SK-N-SH (cell line): ENCODE measurements at regions not wholly inside any gene's neighbourhood (a gene's known extent, or its start where the extent isn't known, plus 50 kb on each side); places are given as distances from the start of the nearest gene placed in this dataset.

Experiments
- CTCF ChIA-PET: fragments of 300-600, 350-600 bp; formaldehyde crosslinking; extraction: SDS; loops from one replicate; lab custom pipeline; 2021; lab: Yijun Ruan, JAX
- POLR2A ChIA-PET: fragments of 350-600 bp; sonication (Branson Sonifier 250); formaldehyde crosslinking; extraction: SDS; loops from one replicate; lab custom pipeline; 2020; ENCODE audit warnings: antibody characterized with exemption, inconsistent platforms; lab: Yijun Ruan, JAX
- DNase-seq: peaks from one replicate; pipeline ENCODE4 v3.0.0; 2012
- H2AFZ ChIP-seq: fragments of 200-600 bp; sonication (generic); 2 replicates; pipeline ENCODE4 v1.8.1; 2016; ENCODE audit warnings: antibody characterized with exemption, mild to moderate bottlenecking, low read depth
- H3F3A ChIP-seq: fragments of 200-600 bp; sonication (generic); replicated peaks from 2 replicates; pipeline ENCODE3; 2016; ENCODE audit warnings: antibody characterized with exemption, mild to moderate bottlenecking; ENCODE audit not compliant: insufficient read depth
- H3K27ac ChIP-seq, 2 experiments: fragments of 200-500 bp in 1 of 2; fragments of 200-600 bp in 1 of 2; sonication (Bioruptor generic) in 1 of 2; sonication (generic), shearing (Covaris generic) in 1 of 2; 2 replicates each; pipeline versions ENCODE4 v1.5.1 to v1.6.1; 2014 to 2016; ENCODE audit warnings: low read depth in 2 of 2, inconsistent platforms in 1 of 2, low read length in 1 of 2, mild to moderate bottlenecking in 1 of 2, mixed read lengths in 1 of 2
- H3K27me3 ChIP-seq: fragments of 200-600 bp; sonication (generic), shearing (Covaris generic); 2 replicates; pipeline ENCODE4 v1.6.1; 2016; ENCODE audit warnings: mixed run types; ENCODE audit not compliant: insufficient read depth
- H3K36me3 ChIP-seq, 2 experiments: fragments of 200-500 bp in 1 of 2; fragments of 200-600 bp in 1 of 2; sonication (Bioruptor generic) in 1 of 2; sonication (generic) in 1 of 2; replicated peaks in 1 of 2; 2 replicates each; pipeline versions ENCODE3 to v1.5.1; 2014 to 2016; ENCODE audit warnings: low read length in 1 of 2, mild to moderate bottlenecking in 1 of 2; ENCODE audit not compliant: insufficient read depth in 2 of 2, control insufficient read depth in 1 of 2
- H3K4me1 ChIP-seq, 2 experiments: fragments of 200-500 bp in 1 of 2; fragments of 200-600 bp in 1 of 2; sonication (Bioruptor generic) in 1 of 2; sonication (generic), shearing (Covaris generic) in 1 of 2; 2 replicates each; pipeline versions ENCODE4 v1.5.1 to v1.6.1; 2014 to 2016; ENCODE audit warnings: low read depth in 1 of 2, low read length in 1 of 2, mixed run types in 1 of 2; ENCODE audit not compliant: insufficient read depth in 2 of 2, control insufficient read depth in 1 of 2
- H3K4me2 ChIP-seq: fragments of 200-600 bp; sonication (generic), shearing (Covaris generic); 2 replicates; pipeline ENCODE4 v1.6.1; 2017; ENCODE audit warnings: mixed run types
- H3K4me3 ChIP-seq, 2 experiments: fragments of 200-500 bp in 1 of 2; fragments of 200-600 bp in 1 of 2; sonication (Bioruptor generic) in 1 of 2; sonication (generic), shearing (Covaris generic) in 1 of 2; 2 replicates each; pipeline versions ENCODE4 v1.5.1 to v1.8.1; 2014 to 2016; ENCODE audit warnings: low read depth in 2 of 2, inconsistent platforms in 1 of 2, low read length in 1 of 2, mild to moderate bottlenecking in 1 of 2, mixed read lengths in 1 of 2, moderate library complexity in 1 of 2
- H3K79me2 ChIP-seq: fragments of 200-600 bp; sonication (generic); 2 replicates; pipeline ENCODE4 v1.8.1; 2017; ENCODE audit warnings: mild to moderate bottlenecking; ENCODE audit not compliant: insufficient read depth
- H3K9ac ChIP-seq: fragments of 200-600 bp; sonication (generic); 2 replicates; pipeline ENCODE4 v1.6.1; 2017; ENCODE audit warnings: mixed run types
- H3K9me2 ChIP-seq: fragments of 200-600 bp; sonication (generic); 2 replicates; pipeline ENCODE4 v1.6.1; 2017; ENCODE audit warnings: mixed run types
- H3K9me3 ChIP-seq: fragments of 200-600 bp; sonication (generic); 2 replicates; pipeline ENCODE4 v1.6.1; 2017; ENCODE audit warnings: mixed run types, mild to moderate bottlenecking, moderate library complexity
- H4K20me1 ChIP-seq: fragments of 200-600 bp; sonication (generic); 2 replicates; pipeline ENCODE4 v1.6.1; 2017; ENCODE audit warnings: mild to moderate bottlenecking, mixed run types; ENCODE audit not compliant: insufficient read depth
- FOSL2 ChIP-seq: IDR thresholded peaks from 2 replicates; pipeline ENCODE4 v1.4.0; 2012; ENCODE audit warnings: low read depth, mild to moderate bottlenecking, moderate library complexity, borderline replicate concordance
- FOXJ3 ChIP-seq: sonication (generic); formaldehyde crosslinking; IDR thresholded peaks from 2 replicates; pipeline ENCODE4 v1.5.1; 2020; ENCODE audit warnings: mild to moderate bottlenecking, missing genetic modification reagents
- FOXM1 ChIP-seq: IDR thresholded peaks from 2 replicates; pipeline ENCODE4 v1.4.0; 2012; ENCODE audit warnings: low read depth, mild to moderate bottlenecking
- JUND ChIP-seq: IDR thresholded peaks from 2 replicates; pipeline ENCODE4 v1.4.0; 2012
- MEF2A ChIP-seq: IDR thresholded peaks from 2 replicates; pipeline ENCODE4 v1.4.0; 2012; ENCODE audit warnings: low read depth, borderline replicate concordance
- MXI1 ChIP-seq: IDR thresholded peaks from 2 replicates; pipeline ENCODE4 v1.6.1; 2012; ENCODE audit warnings: mild to moderate bottlenecking, low read depth, low read length, improper control_type of control experiment
- RAD21 ChIP-seq: IDR thresholded peaks from 2 replicates; pipeline ENCODE4 v1.6.1; 2012; ENCODE audit warnings: mild to moderate bottlenecking, low read length
- RFX5 ChIP-seq: IDR thresholded peaks from 2 replicates; pipeline ENCODE4 v1.6.1; 2012; ENCODE audit warnings: mild to moderate bottlenecking, improper control_type of control experiment, low read length
- RXRA ChIP-seq: IDR thresholded peaks from 2 replicates; pipeline ENCODE4 v1.4.0; 2012; ENCODE audit warnings: low read depth, mild to moderate bottlenecking, borderline replicate concordance
- SIN3A ChIP-seq: IDR thresholded peaks from 2 replicates; pipeline ENCODE4 v1.6.1; 2012; ENCODE audit warnings: low read depth, mild to moderate bottlenecking, low read length, moderate library complexity, borderline replicate concordance
- SMC3 ChIP-seq: IDR thresholded peaks from 2 replicates; pipeline ENCODE4 v1.6.1; 2012; ENCODE audit warnings: low read depth, low read length, improper control_type of control experiment
- TCF12 ChIP-seq: IDR thresholded peaks from 2 replicates; pipeline ENCODE4 v1.4.0; 2012
- USF2 ChIP-seq: fragments of 150-350 bp; IDR thresholded peaks from 2 replicates; pipeline ENCODE4 v1.6.1; 2017; ENCODE audit warnings: antibody characterized with exemption, low read length, low read depth, borderline replicate concordance
- YY1 ChIP-seq: IDR thresholded peaks from 2 replicates; pipeline ENCODE4 v1.4.0; 2012; ENCODE audit warnings: low read depth, mild to moderate bottlenecking
- WGBS: methylation state at CpG from one replicate; pipeline ENCODE4 v1.1.6; 2017; ENCODE audit warnings: low lambda C conversion rate; 5-methylcytosine and 5-hydroxymethylcytosine counted together
- TF ChIP-seq, protein P1 (sequence below): IDR thresholded peaks from 2 replicates; pipeline ENCODE4 v1.4.0; 2012; ENCODE audit warnings: low read depth, borderline replicate concordance
- TF ChIP-seq, protein P2 (sequence below): IDR thresholded peaks from 2 replicates; pipeline ENCODE4 v1.4.0; 2012; ENCODE audit warnings: low read depth
- TF ChIP-seq, protein P3 (sequence below): IDR thresholded peaks from 2 replicates; pipeline ENCODE4 v1.6.1; 2012; ENCODE audit warnings: mild to moderate bottlenecking, low read depth, low read length, moderate library complexity
- TF ChIP-seq, protein P4 (sequence below): fragments of 200-600 bp; sonication (generic); IDR thresholded peaks from 2 replicates; pipeline ENCODE4 v1.6.1; 2017; ENCODE audit warnings: antibody characterized with exemption, mild to moderate bottlenecking, moderate library complexity

GRCh38 chr11:71091506-71092265 lies 160.7 kb downstream of the SHANK2 start:
- DNase-seq = no peak
- Histone ChIP-seq H3K4me1 (peaks cover 0 to under 1% of the 10 kb centered on the region in 2 experiments; a peak in 1 of 4 replicates), H2AFZ (no peak overlapping the region), H3K36me3 (no peaks in the 10 kb centered on the region), H3K4me2 (no peak overlapping the region), H3K27me3 (no peaks in the 10 kb centered on the region), H3K9me2 (no peaks in the 10 kb centered on the region), H3K9me3 (no peaks in the 10 kb centered on the region), H3F3A (no peaks in the 10 kb centered on the region), H3K4me3 (no peak overlapping the region), H3K27ac (no peak overlapping the region), H3K9ac (no peak overlapping the region), H4K20me1 (no peaks in the 10 kb centered on the region), H3K79me2 (no peaks in the 10 kb centered on the region)
- 36% methylated on average over 11 of the region's 11 CpGs for WGBS
- no peak for TF ChIP-seq TCF12
- TF ChIP-seq, protein P1, sequence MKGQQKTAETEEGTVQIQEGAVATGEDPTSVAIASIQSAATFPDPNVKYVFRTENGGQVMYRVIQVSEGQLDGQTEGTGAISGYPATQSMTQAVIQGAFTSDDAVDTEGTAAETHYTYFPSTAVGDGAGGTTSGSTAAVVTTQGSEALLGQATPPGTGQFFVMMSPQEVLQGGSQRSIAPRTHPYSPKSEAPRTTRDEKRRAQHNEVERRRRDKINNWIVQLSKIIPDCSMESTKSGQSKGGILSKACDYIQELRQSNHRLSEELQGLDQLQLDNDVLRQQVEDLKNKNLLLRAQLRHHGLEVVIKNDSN = no peak
- TF ChIP-seq RXRA = no peak
- TF ChIP-seq USF2 = no peak
- TF ChIP-seq RFX5 = no peak
- TF ChIP-seq SIN3A = no peak
- TF ChIP-seq, protein P2, sequence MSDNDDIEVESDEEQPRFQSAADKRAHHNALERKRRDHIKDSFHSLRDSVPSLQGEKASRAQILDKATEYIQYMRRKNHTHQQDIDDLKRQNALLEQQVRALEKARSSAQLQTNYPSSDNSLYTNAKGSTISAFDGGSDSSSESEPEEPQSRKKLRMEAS = no peak
- TF ChIP-seq, protein P3, sequence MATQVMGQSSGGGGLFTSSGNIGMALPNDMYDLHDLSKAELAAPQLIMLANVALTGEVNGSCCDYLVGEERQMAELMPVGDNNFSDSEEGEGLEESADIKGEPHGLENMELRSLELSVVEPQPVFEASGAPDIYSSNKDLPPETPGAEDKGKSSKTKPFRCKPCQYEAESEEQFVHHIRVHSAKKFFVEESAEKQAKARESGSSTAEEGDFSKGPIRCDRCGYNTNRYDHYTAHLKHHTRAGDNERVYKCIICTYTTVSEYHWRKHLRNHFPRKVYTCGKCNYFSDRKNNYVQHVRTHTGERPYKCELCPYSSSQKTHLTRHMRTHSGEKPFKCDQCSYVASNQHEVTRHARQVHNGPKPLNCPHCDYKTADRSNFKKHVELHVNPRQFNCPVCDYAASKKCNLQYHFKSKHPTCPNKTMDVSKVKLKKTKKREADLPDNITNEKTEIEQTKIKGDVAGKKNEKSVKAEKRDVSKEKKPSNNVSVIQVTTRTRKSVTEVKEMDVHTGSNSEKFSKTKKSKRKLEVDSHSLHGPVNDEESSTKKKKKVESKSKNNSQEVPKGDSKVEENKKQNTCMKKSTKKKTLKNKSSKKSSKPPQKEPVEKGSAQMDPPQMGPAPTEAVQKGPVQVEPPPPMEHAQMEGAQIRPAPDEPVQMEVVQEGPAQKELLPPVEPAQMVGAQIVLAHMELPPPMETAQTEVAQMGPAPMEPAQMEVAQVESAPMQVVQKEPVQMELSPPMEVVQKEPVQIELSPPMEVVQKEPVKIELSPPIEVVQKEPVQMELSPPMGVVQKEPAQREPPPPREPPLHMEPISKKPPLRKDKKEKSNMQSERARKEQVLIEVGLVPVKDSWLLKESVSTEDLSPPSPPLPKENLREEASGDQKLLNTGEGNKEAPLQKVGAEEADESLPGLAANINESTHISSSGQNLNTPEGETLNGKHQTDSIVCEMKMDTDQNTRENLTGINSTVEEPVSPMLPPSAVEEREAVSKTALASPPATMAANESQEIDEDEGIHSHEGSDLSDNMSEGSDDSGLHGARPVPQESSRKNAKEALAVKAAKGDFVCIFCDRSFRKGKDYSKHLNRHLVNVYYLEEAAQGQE = no peak
- no peak for TF ChIP-seq MEF2A
- no peak for TF ChIP-seq RAD21
- no peak for TF ChIP-seq SMC3
- TF ChIP-seq, protein P4, sequence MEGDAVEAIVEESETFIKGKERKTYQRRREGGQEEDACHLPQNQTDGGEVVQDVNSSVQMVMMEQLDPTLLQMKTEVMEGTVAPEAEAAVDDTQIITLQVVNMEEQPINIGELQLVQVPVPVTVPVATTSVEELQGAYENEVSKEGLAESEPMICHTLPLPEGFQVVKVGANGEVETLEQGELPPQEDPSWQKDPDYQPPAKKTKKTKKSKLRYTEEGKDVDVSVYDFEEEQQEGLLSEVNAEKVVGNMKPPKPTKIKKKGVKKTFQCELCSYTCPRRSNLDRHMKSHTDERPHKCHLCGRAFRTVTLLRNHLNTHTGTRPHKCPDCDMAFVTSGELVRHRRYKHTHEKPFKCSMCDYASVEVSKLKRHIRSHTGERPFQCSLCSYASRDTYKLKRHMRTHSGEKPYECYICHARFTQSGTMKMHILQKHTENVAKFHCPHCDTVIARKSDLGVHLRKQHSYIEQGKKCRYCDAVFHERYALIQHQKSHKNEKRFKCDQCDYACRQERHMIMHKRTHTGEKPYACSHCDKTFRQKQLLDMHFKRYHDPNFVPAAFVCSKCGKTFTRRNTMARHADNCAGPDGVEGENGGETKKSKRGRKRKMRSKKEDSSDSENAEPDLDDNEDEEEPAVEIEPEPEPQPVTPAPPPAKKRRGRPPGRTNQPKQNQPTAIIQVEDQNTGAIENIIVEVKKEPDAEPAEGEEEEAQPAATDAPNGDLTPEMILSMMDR = no peak
- TF ChIP-seq FOXJ3 (CRISPR knock-in tag) = no peak
- no peak for TF ChIP-seq MXI1
- no peak for TF ChIP-seq JUND
- no peak for TF ChIP-seq FOSL2
- no peak for TF ChIP-seq YY1
- no peak for TF ChIP-seq FOXM1
- ChIA-PET POLR2A (no interaction called here), CTCF (interaction anchor here (1.2 kb wide), 1 partner anchor 14 kb away, joined by 4 read pairs; no protein-coding TSS in a partner anchor)
